G401 (cell line): ENCODE measurements at regions not wholly inside any gene's neighbourhood (a gene's known extent, or its start where the extent isn't known, plus 50 kb on each side); places are given as distances from the start of the nearest gene placed in this dataset.

ENCODE experiments used
- DNase-seq: peaks from one replicate; pipeline ENCODE4 v3.0.0-alpha.2; 2015; ENCODE audit warnings: low spot score
- in situ Hi-C: cut with HindIII; loops from 2 replicates; pipeline ENCODE4 v1.10.0; 2016; ENCODE audit warnings: low sequenced_read_pairs, mixed read lengths

GRCh38 chr1:218620956-218621355 lies 275.8 kb downstream of the TGFB2 start:
- DNase-seq: no peak
- in situ Hi-C loops: no loop called here

- DNase-seq: no peak
- in situ Hi-C loops: no loop called here
Measured at GRCh38 chr1:218624052-218624451, 278.9 kb downstream of the TGFB2 start.

- DNase-seq: no peak
- in situ Hi-C loops: no loop called here
Measured at GRCh38 chr1:218625393-218625792, 280.3 kb downstream of the TGFB2 start.

DNA sequence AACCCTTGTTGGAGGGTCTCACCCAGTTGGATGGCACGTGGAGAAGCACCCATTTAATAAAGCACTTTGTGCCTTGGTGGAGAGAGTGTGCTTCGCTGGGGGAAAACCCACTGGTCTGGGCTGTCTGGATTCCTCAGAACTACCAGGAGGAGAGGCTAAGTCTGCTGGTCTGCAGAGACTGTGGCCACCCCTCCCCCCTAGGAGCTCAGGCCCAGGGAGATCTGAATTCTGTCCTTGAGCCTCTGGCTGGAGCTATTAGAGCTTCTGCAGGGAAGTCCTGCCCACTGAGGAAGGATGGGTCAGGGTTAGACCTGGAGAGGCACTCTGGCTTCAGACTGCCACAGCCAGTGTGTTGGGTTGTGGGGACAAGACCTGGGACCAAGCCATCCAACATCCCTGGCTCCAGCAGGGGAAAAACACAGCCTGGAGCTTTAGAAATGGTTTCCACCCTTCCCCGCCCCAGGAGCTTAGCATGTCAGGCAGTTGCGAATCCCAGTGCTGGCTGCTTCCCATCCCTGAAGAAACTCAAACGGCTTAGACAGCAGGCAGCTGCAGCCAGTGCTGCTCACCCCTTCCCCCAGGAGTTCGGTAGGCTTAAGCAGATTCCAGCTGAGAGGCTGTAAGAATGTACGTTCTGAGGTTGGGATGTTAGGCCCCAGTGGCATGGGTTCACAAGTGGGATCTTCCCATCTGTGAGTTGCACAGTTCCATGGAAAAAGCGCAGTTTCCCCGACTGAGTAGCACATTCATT lies 288.3 kb downstream of the TGFB2 start:
- in situ Hi-C loops: no loop called here
- no peak for DNase-seq

DNA sequence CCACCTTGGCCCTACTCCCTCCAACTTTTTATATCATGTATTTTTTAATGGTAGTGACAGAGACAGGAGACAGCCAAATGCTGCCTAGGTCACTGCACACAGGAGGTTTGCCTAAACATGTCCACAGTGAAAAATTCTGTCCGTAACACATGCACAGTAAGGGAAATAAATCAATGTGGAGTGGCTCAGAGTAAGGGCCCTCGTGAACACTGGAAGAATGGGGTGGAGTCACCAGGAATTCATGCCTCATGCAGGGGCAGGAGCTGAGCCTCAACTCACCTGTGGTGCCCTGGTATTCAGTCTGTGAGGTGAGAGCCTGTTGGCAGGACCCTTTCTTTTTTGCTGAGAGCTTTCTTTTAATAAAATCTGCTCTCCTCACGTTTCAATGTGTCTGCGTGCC lies 289.1 kb downstream of the TGFB2 start:
- no peak for DNase-seq
- in situ Hi-C loops: no loop called here

DNA sequence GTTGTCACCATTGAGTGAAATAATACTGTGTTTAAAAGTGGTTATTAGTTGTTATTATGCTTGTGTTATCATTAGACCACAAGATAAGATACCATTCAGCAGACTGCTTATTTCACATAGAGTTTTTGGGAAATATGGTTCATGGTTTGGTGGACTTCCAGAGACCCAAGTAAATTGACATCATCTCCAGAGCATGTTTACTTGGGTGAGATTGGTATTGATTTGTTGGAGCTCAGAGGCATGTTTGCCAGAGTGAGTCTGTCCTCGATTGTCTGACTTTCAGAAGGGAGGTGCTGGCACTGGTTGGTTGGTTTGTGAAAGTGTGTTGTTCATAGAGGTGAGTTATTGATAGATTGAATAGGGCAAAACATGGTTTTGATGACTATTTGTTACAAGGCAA lies 291.4 kb downstream of the TGFB2 start:
- DNase-seq: no peak
- in situ Hi-C loops: no loop called here

- in situ Hi-C loops: no loop called here
- DNase-seq: no peak
Measured at GRCh38 chr1:218640173-218640572, 295.0 kb downstream of the TGFB2 start.

DNA sequence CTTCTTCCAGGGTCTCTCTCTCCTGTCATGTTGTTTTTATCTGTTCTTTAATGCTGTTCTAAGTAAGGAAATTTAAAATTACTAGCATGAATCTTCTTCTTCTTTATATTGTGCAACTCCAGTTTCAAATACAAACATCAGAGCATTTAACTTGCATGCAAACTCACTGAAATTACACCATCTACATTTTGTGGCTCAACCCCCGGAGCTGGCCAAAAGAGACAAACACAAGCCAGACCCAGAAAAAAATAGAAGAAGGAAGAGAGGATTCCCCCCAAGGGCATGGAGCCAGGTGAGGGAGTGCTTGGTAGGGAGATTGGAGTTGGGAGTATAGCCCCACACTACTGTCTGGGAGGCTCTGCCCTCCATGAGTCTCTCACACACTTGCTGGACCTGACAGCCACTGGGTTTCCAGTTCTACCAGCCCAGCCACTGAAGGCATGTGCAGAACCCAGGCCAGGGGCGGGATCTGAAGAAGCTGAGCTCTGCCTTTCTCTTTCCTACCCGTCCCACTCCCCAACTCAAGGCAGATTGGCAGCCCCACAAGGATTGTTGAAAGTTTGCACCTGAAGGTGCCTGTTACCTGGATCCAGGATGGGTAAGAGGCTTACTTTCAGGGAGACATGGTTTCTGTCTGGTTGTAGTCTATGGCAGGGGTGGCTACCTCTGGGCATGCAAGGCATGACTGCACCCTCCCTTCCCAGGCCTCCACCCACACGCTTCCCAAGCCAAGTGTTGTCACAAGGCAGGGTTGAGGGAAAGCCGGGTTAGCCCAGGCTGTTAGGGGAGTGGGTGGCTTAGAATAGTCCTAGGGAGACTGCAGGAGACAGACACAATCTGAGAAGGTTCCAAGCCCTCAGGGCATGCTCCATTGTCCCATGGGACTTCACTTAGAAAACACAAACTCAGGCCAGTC lies 297.2 kb downstream of the TGFB2 start:
- DNase-seq: no peak
- in situ Hi-C loops: no loop called here

- in situ Hi-C loops: no loop called here
- DNase-seq: no peak
Measured at GRCh38 chr1:218643281-218643680, 298.1 kb downstream of the TGFB2 start.

- in situ Hi-C loops: no loop called here
- no peak for DNase-seq
Measured at GRCh38 chr1:218643926-218644325, 298.8 kb downstream of the TGFB2 start.

GRCh38 chr1:218646288-218646687 lies 301.2 kb downstream of the TGFB2 start:
- in situ Hi-C loops: no loop called here
- DNase-seq: no peak

DNA sequence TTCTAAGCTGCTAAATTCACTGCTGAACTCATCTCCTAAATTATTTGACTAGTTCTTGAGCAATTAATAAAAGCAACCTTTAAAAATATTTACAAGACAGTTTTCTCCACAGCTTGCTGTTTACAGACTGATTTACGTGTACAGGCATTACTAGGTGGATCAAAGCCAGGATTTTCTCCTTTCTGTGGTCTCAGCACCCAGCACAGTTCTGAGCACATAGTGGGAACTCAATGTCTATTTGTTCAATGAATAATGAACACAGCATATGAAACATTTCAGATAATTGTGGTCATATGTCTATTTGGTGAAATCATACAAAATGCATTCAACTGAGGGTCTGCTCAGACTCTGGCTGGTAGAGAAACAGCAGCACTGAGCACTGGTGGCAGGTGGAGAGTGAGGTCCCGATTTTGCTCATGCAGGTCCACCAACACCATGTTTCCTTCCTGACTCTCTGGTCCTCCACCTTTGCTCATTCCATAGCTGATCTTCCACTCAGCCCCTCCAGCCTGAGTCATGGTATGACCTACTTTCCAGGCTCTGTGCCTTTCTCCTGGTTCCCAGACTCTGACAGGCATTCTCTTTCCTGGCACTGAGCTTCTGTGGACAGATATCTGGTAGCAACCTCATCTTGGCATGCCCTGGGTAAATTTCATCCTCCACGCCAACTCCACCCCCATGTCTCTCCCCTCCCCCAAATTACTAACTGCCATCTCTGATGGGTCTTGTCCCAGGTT lies 311.3 kb downstream of the TGFB2 start:
- DNase-seq: no peak
- in situ Hi-C loops: no loop called here

- in situ Hi-C loops: no loop called here
- no peak for DNase-seq
Measured at GRCh38 chr1:218658269-218658668, 313.1 kb downstream of the TGFB2 start.

DNA sequence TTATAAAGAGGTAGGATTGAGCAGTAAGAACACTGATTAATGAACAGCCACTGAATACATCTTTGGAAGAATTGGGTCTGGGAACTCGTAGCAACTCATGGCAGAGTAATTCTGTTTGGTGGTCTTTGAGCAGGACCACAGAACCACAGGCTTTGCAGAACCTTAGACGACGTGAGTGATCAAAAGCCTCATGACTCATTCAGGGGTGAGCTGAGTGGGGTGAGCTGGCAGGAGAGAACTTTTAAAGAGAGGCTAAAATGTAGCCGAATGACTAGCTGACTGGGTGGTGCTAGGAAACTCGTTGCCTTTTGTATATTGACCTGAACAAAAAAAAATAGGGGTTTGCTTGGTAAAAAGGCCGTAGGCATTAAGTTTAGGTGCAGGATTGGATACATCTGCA lies 313.8 kb downstream of the TGFB2 start:
- DNase-seq: no peak
- in situ Hi-C loops: no loop called here

DNA sequence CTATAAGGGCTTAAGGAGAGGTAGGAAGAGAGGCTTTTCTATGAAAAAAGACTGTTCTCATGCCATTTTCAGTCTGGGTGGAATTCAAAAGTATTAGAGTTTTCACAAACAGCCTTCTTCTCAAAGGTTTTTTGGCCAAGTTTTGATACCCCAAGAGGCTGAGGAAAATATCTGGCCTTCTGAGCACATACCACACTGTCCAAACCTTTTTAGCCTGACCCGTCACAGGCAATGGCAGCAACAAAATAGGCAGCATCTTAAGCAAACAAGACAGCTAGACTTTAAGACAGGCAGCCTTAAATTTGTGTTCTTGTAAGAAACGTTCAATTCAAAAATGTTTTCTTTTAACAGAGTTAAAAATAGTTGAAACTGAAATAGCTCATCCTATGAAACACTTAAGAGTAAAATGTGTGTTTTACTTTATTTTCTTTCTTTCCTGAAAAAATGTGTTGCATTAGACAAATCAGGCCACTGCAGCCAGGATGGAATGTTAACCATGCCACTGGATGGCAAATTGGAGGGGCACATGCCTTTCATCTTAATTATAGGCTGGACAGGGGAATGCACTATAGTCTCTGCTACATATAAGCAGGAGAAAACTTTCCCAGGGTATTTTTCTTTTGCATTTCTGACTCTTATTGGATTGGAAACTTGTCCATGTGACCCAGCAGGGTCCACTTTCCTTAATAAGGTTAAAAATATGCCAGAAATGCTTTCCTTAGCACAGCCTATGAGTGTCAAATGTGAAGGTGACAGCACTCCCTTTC lies 315.0 kb downstream of the TGFB2 start:
- no peak for DNase-seq
- in situ Hi-C loops: no loop called here

- in situ Hi-C loops: no loop called here
- DNase-seq: no peak
Measured at GRCh38 chr1:218660678-218661053, 315.5 kb downstream of the TGFB2 start.

GRCh38 chr1:218661411-218661810 lies 316.3 kb downstream of the TGFB2 start:
- in situ Hi-C loops: no loop called here
- no peak for DNase-seq

- in situ Hi-C loops: no loop called here
- DNase-seq: no peak
Measured at GRCh38 chr1:218664385-218665170, 319.4 kb downstream of the TGFB2 start.

DNA sequence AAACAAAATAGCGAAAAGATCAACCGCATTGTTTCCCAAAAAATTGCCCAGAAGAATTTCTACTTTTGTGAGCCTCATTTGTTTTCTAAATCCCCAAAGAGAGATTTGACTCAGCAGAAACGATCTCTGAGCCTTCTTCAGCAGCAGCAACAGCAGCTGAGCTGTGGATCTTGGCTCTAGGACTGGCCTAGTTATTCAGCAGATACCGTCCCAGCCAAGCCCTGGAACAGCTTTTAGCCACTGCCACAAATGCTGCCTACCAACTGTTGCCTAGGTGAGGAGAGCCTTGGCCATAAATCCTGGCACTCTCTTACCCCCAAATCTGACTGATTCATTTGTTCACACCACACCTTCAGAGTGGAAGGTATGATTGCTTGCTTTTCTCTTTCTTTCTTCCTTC lies 320.1 kb downstream of the TGFB2 start:
- DNase-seq: peak; percentile 38
- in situ Hi-C loops: no loop called here
